ENCODE measurements at regions not wholly inside any gene's neighbourhood (a gene's known extent, or its start where the extent isn't known, plus 50 kb on each side); places are given as distances from the start of the nearest gene placed in this dataset.

DNA sequence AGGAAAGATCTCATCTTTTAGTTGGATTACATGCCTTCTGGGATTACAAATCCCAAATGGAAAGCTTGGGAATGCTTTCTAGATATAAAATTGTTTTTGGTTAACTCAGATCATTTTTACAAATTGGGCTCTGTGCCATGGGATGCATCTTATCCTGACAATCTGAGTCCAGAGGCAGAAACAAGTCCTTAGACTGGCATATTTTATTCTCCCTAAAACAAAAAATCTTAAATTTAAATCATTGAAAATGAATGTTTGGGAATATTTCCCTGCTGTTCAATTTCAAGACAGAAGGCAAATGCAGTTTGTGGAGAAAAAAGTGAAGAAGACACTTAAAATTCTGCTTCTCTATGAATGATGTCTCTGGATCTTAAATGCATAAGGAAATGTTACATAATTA is 456.6 kb upstream of the GOT2 start:
- no peak for DNase-seq
- in situ Hi-C loops (cut with HindIII; ENCODE audit: low pct_ligation_motif_present, low pct_unique_long_range_greater_than_20kb, low sequenced_read_pairs), result no loop called here

DNA sequence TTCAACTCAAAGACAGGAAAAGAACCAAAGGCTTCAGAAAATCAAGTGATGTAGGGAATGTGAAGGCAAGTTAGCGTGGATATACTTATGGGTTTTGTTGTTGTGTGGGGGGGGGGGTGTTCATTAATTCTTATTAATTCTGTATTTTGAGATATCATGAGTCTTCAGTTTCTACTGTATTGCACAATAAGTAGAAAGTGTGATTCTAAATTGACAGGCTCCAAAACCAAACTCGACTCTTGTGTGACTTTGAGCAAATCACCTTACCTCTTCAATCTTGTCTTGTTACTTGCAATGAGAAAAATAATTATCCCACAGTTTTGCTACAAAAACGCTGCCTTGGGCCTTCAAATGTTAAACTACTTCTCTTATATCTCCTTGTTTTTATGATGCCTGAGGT is 453.9 kb upstream of the GOT2 start:
- in situ Hi-C loops (cut with HindIII; ENCODE audit: low pct_ligation_motif_present, low pct_unique_long_range_greater_than_20kb, low sequenced_read_pairs), result no loop called here
- DNase-seq, result no peak

DNA sequence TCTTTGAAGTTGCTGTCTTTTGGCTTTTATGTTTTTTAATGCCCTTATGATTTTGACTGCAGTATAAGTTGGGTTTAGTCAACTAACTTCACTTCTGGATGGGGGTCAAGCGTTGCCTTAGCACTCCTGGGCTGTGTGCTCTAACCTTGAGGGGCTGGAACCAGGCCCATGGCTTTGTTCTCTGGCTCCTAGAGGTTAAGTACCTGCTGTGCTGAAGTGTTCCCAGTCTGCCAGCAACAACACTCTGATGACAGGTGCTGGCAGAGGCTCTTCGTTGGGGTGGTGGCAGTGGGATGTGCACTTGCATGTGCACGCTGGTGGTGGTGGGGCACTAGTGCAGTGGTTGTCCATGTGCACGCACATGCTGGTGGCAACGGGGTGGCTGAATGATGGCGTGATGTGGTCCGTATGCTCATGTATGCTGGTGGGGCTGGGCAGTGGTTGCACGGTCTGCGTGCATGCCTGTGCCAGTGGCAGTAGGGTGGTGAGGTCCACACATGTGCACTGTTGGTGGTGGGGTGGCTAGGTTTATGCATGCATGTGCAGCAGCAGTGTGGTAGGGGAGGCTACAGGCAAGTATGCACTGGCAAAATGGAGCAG is 447.8 kb upstream of the GOT2 start:
- no peak for DNase-seq
- in situ Hi-C loops (cut with HindIII; ENCODE audit: low pct_ligation_motif_present, low pct_unique_long_range_greater_than_20kb, low sequenced_read_pairs), result no loop called here

DNA sequence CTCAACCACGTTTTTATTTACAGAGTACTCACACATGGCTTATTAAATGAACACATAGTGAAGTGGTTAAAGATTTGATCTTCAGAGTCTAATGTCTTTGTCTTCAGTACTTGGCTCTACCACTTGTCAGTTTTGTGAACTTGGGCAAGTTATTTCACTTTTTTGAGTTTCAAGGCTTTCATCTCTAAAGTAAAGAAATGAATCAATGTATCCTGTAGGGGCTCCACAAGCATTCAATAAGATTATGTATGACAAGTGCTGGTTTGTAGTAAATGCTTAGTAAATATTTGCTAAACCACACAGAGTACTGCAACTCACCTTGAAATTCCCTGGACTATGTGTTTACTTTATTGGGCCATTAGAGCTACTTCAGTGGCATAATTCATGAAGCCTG is 446.0 kb upstream of the GOT2 start:
- DNase-seq, result no peak
- in situ Hi-C loops (cut with HindIII; ENCODE audit: low pct_ligation_motif_present, low pct_unique_long_range_greater_than_20kb, low sequenced_read_pairs), result no loop called here

DNA sequence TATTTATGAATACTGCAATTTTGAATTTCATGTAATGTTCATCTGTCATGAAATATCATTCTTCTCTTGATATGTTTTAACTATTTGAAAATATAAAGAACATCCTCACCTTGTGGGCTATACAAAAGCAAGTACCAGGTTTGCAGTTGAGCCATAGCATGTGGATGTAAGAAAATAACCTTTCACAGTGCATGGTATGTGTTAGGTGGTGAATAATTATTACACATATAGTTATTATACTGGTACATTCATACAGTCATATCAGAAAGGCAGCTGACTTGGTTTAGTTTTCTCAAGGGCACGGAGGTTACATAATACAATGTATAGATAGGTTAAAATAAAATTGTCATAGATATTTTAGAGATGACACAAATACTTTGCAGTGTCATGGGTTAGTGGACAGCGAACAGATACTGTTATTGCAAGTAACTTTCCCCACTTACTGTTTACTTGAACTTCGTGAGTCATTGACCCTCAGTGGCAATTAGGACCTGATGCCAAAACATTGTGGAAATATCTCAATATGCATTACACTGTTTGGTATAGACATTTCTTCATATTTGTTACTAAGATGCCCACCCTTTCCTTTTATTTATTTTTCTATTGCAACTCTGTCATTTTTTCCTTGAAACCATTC is 445.4 kb upstream of the GOT2 start:
- DNase-seq, result no peak
- in situ Hi-C loops (cut with HindIII; ENCODE audit: low pct_ligation_motif_present, low pct_unique_long_range_greater_than_20kb, low sequenced_read_pairs), result no loop called here

DNA sequence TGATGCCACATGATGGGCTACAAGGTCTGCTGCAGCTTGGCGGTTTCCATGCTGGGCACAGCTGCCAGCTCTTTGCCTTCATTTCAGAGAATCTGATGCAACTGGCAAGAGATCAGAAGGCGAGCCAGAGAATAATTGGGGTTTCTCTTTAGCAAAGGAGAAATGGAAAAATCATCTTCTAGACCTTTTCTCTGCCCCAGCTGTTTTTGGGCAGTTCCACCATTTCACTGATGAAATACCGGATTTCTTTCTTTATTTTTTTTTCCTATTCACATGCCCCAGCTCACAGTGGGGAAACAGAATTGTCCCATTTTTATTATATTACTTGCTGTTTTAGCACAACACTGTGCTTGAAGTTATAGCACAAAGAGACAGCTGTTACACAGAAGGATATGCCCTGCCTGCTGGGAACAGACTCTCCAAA is 439.3 kb upstream of the GOT2 start:
- in situ Hi-C loops (cut with HindIII; ENCODE audit: low pct_ligation_motif_present, low pct_unique_long_range_greater_than_20kb, low sequenced_read_pairs), result no loop called here
- DNase-seq, result no peak

DNA sequence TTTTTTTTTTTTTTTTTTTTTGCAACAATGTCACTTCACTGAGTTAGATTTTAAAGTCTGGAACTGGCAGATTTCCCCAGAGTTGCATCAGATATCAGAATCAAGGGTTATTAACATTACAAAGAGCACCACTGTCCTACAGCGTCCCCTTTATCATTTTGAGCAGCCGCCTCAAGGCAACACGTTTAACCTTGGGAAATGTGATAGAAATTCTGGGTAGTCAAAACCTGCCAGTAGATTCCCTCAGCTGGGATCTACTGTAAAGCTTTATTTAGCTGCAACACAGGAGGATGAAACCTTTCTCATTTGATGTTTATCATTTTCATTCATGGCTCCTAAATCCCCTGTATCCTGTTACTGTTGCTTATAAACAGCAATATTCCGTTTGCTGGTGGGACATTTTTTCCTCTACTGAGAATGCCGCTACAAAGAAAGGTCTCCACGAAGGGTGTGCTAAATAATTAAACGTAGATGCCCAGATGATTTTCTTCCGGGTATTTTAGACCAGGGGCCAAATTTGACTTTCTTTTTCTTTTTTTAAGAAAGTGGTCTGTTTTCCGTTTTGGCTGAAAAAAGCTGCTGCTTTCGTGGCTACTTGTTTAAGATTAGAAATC is 436.1 kb upstream of the GOT2 start:
- in situ Hi-C loops (cut with HindIII; ENCODE audit: low pct_ligation_motif_present, low pct_unique_long_range_greater_than_20kb, low sequenced_read_pairs), result no loop called here

DNA sequence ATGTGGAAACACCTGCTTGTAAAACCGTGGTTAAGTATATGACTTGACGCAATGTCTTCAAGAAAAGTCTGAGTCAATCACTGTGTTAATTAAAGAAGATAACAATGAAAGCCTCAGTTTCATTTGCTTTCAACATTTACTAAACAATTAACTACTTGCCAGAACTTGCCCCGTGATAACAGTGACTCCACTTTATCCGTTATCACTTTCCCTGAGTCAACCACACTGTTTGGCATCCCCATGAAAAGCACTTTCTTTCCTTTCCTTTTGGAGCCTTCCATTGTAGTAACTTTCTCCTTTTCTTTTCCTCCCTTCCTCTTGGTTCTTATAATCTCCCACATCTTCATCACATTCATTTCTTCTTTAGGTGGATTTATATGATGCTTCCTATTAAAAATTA is 435.1 kb upstream of the GOT2 start:
- in situ Hi-C loops (cut with HindIII; ENCODE audit: low pct_ligation_motif_present, low pct_unique_long_range_greater_than_20kb, low sequenced_read_pairs), result no loop called here
- no peak for DNase-seq

More for the DNA sequence above, 436.1 kb upstream of the GOT2 start:
- no peak for DNase-seq

DNA sequence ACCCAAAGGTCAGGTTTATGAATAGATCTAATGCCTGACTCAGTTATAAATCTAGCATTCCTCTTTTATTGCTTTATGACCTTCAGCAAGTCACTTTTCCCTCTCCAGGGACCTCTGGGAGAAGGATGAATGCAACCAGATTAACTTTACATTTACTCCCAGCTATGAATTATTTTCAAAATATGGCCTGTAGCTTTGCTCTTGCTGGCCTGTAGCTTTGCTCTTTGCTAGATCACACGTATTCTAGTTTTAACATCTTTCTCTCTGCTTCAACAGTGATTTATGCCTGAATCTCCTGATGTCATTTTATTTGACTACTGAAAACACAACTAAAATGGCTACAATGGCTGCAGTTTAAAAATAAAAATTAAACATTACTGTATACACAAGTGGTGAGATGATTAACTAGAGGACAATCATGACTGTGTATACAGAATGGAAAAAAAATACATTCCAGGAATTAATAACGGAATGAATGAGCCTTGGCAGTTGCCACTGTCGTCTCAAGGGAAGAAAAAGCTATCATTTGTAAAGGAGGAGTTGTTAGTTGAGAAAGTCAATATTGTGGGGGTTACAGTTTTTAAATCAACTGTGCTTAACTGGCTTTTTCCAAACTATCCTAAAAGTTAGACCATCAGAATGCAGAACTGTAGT is 434.5 kb upstream of the GOT2 start:
- DNase-seq, result no peak
- in situ Hi-C loops (cut with HindIII; ENCODE audit: low pct_ligation_motif_present, low pct_unique_long_range_greater_than_20kb, low sequenced_read_pairs), result no loop called here

DNA sequence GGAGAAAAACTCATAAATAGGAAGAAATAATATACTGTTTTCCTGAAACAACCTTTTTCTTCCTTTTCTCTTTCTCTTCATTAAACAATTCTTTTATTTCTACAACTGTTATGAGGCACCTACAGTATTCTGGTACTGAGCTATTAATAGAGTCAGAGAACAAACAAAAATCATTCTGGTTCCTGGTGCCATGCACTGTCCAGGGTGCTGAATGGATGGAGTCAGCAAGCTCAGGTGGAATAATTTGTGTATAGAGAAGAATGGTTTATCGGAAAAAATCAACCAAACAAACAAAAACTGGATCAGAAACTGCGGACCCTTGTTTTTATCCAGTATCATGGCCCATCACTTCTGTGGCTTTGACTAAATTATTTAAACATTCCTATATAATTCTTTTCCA is 430.3 kb upstream of the GOT2 start:
- in situ Hi-C loops (cut with HindIII; ENCODE audit: low pct_ligation_motif_present, low pct_unique_long_range_greater_than_20kb, low sequenced_read_pairs), result no loop called here
- peak; percentile 13 for DNase-seq

DNA sequence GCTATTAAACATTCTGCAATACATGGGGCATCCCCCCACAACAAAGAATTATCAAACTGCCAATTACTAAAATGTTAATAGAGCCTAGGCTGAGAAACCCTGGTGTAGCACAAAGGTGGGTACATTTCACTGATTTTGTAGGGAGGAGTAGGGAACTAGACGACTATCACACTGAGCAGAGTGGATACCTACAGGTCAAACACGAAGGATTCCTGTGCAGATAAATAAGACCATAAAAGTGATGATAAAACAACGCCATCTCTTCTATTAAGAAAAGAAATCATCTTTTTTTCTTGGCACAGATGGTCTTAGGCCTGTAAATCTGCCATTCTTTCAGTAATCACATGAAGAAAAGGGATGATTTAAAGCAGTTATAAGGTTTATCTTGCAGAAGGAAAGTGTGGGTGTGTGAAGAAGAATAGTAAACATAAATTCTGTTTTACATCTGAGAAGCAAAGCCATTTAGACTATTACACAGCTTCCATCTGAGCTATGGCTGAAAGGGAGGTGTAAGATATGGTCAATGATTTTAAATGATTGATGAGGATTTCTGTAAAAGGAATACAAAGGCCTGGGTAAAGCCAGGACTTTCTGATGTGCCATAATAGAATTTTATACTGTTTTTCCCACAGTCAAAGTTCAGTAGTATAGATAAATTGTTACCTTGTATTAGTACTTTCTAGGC is 429.4 kb upstream of the GOT2 start:
- no peak for DNase-seq
- in situ Hi-C loops (cut with HindIII; ENCODE audit: low pct_ligation_motif_present, low pct_unique_long_range_greater_than_20kb, low sequenced_read_pairs), result no loop called here

DNA sequence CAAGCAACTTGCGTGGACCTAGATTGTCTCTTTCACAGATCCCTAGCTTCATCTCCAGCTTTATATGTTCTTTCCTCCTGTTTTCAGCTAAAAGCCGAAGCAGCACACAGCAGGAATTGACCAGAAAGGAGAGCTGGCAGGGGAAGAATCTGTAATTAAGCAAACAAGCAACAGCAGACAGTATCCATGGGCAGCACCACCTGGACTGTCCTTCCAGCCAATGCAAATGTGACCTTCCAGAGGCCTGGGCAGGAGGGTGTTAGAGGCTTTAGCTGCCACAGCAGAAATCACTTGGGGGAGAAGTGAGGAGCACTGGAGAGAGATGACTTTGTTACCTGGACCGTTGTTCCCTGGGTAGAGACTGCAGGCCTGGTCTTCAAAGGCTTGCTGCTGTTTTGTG is 427.6 kb upstream of the GOT2 start:
- no peak for DNase-seq

DNA sequence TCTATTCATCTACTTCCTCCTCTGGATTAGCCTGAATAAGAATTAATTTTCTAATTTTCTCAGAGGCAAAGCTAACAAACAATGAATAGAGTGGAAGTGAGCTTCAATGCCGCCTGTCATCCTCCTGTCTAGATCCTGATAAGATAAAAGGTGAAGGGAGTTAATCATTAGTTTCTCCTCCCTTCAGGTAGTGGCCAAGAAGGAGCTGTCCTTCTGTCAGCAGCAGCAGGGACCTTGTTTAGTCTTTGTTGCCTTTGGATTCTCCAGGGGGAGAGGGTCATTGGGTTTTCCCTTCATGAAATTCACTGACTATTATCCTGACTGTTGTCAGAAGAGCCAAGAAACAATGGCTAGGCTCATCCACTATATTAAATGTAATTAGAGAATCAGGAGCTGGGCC is 420.2 kb upstream of the GOT2 start:
- no peak for DNase-seq
- in situ Hi-C loops (cut with HindIII; ENCODE audit: low pct_ligation_motif_present, low pct_unique_long_range_greater_than_20kb, low sequenced_read_pairs), result no loop called here

More for the DNA sequence above, 427.6 kb upstream of the GOT2 start:
- in situ Hi-C loops (cut with HindIII; ENCODE audit: low pct_ligation_motif_present, low pct_unique_long_range_greater_than_20kb, low sequenced_read_pairs), result no loop called here

DNA sequence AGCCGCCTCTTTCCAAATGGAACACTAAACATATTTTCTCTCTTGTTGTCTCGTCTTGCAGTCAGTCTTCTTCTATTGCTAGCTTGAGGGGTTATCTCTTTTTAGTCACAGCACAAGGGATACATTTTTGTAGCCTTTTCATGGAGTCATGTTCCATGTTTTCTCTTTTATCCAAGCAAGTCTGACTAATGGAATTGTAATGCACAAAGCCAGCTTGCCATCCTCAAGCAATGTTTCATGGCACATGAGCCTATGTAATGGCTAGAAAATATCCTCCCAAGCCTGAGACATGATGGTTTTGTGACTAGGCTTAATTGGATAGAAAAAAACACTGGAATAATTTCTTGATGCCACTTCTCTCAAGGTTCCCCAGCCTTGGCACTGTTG is 414.6 kb upstream of the GOT2 start:
- DNase-seq, result no peak
- in situ Hi-C loops (cut with HindIII; ENCODE audit: low pct_ligation_motif_present, low pct_unique_long_range_greater_than_20kb, low sequenced_read_pairs), result no loop called here

DNA sequence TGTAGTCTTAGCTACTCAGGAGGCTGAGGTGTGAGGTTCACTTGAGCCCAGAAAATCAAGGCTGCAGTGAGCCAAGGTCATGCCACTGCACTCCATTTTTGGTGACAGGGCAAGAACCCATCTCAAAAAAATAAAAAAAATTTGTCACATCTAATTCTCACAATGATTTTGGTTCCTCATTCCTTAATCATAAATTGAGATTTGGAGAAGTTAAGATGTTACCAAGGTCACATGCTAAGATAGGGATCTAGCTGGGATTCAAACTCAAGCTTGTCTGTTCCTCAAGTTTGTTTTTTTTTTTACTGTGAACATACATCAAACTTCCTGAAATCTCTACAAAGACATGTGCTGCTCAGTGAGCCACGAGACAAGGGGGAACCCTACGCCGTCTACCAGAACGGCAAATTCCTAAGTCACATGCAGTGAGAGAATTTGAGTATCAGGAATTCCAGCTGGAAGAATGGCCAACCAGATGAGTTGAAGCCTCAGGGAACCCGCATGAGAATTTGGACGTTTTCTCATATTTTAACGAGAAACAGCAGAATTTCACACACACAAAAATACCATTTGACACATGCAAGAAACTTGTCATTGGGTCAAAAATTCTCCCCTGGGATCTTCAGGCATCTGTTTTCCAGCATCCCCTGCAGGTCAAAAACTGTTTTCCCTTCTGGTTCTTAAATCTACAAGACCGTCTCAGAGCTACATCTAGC is 414.1 kb upstream of the GOT2 start:
- in situ Hi-C loops (cut with HindIII; ENCODE audit: low pct_ligation_motif_present, low pct_unique_long_range_greater_than_20kb, low sequenced_read_pairs), result no loop called here
- DNase-seq, result no peak

DNA sequence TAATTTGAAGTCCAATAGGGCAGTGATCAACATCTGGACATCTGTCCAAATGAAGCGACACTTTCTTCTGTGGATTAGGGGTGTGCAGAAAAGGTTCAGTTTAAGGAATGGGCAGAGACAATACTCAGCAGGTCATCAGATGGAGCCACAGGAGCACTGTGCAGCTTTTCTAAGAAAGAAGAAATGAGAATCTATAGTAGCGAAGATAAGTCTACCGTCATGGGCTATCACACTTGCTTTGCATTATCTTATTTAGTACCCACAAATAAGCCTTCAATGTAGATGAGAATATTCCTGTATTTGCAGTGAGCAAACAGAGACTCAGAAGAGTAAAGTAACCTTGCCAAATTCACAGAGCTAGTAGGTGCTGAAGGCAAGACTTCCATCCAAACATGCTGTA is 412.0 kb upstream of the GOT2 start:
- no peak for DNase-seq
- in situ Hi-C loops (cut with HindIII; ENCODE audit: low pct_ligation_motif_present, low pct_unique_long_range_greater_than_20kb, low sequenced_read_pairs), result no loop called here

DNA sequence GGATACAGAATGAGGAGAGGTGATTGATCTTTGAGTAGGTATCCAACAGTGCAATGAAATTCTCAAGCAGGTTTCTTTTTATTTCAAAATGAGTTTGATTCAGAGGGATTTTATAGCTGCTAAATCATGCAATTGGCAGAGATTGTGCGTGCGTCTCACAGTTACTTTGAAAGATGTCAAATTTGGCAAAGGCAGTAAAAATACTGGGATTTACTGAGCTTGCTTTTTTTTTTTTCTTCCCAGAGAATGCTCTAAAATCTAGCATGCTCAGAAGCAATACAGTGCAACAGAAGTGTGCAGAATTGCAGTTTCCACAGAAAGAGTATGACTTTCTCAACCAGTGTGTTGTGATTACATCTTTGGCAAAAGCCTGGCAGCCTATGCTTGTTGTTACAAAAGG is 410.7 kb upstream of the GOT2 start:
- in situ Hi-C loops (cut with HindIII; ENCODE audit: low pct_ligation_motif_present, low pct_unique_long_range_greater_than_20kb, low sequenced_read_pairs), result no loop called here
- DNase-seq, result no peak

DNA sequence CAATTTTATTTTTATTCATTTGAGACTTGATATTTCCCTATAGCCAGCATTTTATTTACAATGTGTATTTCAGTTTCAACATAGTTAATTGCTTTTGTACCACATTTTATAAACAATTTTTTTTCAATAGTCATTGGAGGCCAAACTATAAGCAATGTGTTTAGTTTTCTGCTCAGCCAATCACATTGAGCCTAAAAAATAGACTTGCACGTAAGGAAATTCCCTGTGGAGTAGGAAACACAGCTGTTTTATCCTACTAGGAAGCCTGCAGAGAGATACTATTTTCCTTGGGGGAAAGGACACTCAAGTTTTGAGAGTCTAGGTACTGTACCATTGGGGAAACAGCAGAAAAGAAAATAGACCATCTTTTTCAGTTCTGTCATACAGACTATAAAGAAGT is 410.2 kb upstream of the GOT2 start:
- in situ Hi-C loops (cut with HindIII; ENCODE audit: low pct_ligation_motif_present, low pct_unique_long_range_greater_than_20kb, low sequenced_read_pairs), result no loop called here
- DNase-seq, result no peak

DNA sequence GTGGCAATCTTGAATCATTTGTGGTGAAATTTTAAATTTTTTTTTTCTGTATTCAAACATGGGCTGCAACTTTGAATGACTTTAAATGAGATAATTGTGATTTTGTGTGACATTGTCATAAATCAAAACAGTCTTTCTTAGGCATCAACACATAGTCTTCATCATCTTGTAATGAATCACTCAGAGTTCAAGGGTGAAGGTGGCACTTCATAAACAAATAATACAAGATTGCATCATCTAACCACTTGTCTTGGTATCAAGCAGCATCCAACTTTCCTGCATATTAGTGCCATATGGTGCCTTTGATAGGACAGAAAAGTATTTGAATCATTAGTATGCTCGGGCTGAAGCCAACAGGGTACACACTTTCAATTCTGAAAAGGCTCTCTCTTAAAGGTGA is 392.4 kb upstream of the GOT2 start:
- DNase-seq, result no peak
- in situ Hi-C loops (cut with HindIII; ENCODE audit: low pct_ligation_motif_present, low pct_unique_long_range_greater_than_20kb, low sequenced_read_pairs), result no loop called here
